SK-N-SH (cell line): ENCODE measurements at regions not wholly inside any gene's neighbourhood (a gene's known extent, or its start where the extent isn't known, plus 50 kb on each side); places are given as distances from the start of the nearest gene placed in this dataset.

Source experiments
- CTCF ChIA-PET: fragments of 300-600, 350-600 bp; formaldehyde crosslinking; extraction: SDS; loops from one replicate; lab custom pipeline; 2021; lab: Yijun Ruan, JAX
- POLR2A ChIA-PET: fragments of 350-600 bp; sonication (Branson Sonifier 250); formaldehyde crosslinking; extraction: SDS; loops from one replicate; lab custom pipeline; 2020; ENCODE audit warnings: antibody characterized with exemption, inconsistent platforms; lab: Yijun Ruan, JAX
- DNase-seq: peaks from one replicate; pipeline ENCODE4 v3.0.0; 2012
- H2AFZ ChIP-seq: fragments of 200-600 bp; sonication (generic); 2 replicates; pipeline ENCODE4 v1.8.1; 2016; ENCODE audit warnings: antibody characterized with exemption, mild to moderate bottlenecking, low read depth
- H3F3A ChIP-seq: fragments of 200-600 bp; sonication (generic); replicated peaks from 2 replicates; pipeline ENCODE3; 2016; ENCODE audit warnings: antibody characterized with exemption, mild to moderate bottlenecking; ENCODE audit not compliant: insufficient read depth
- H3K27ac ChIP-seq, 2 experiments: fragments of 200-500 bp in 1 of 2; fragments of 200-600 bp in 1 of 2; sonication (Bioruptor generic) in 1 of 2; sonication (generic), shearing (Covaris generic) in 1 of 2; 2 replicates each; pipeline versions ENCODE4 v1.5.1 to v1.6.1; 2014 to 2016; ENCODE audit warnings: low read depth in 2 of 2, inconsistent platforms in 1 of 2, low read length in 1 of 2, mild to moderate bottlenecking in 1 of 2, mixed read lengths in 1 of 2
- H3K27me3 ChIP-seq: fragments of 200-600 bp; sonication (generic), shearing (Covaris generic); 2 replicates; pipeline ENCODE4 v1.6.1; 2016; ENCODE audit warnings: mixed run types; ENCODE audit not compliant: insufficient read depth
- H3K36me3 ChIP-seq, 2 experiments: fragments of 200-500 bp in 1 of 2; fragments of 200-600 bp in 1 of 2; sonication (Bioruptor generic) in 1 of 2; sonication (generic) in 1 of 2; replicated peaks in 1 of 2; 2 replicates each; pipeline versions ENCODE3 to v1.5.1; 2014 to 2016; ENCODE audit warnings: low read length in 1 of 2, mild to moderate bottlenecking in 1 of 2; ENCODE audit not compliant: insufficient read depth in 2 of 2, control insufficient read depth in 1 of 2
- H3K4me1 ChIP-seq, 2 experiments: fragments of 200-500 bp in 1 of 2; fragments of 200-600 bp in 1 of 2; sonication (Bioruptor generic) in 1 of 2; sonication (generic), shearing (Covaris generic) in 1 of 2; 2 replicates each; pipeline versions ENCODE4 v1.5.1 to v1.6.1; 2014 to 2016; ENCODE audit warnings: low read depth in 1 of 2, low read length in 1 of 2, mixed run types in 1 of 2; ENCODE audit not compliant: insufficient read depth in 2 of 2, control insufficient read depth in 1 of 2
- H3K4me2 ChIP-seq: fragments of 200-600 bp; sonication (generic), shearing (Covaris generic); 2 replicates; pipeline ENCODE4 v1.6.1; 2017; ENCODE audit warnings: mixed run types
- H3K4me3 ChIP-seq, 2 experiments: fragments of 200-500 bp in 1 of 2; fragments of 200-600 bp in 1 of 2; sonication (Bioruptor generic) in 1 of 2; sonication (generic), shearing (Covaris generic) in 1 of 2; 2 replicates each; pipeline versions ENCODE4 v1.5.1 to v1.8.1; 2014 to 2016; ENCODE audit warnings: low read depth in 2 of 2, inconsistent platforms in 1 of 2, low read length in 1 of 2, mild to moderate bottlenecking in 1 of 2, mixed read lengths in 1 of 2, moderate library complexity in 1 of 2
- H3K79me2 ChIP-seq: fragments of 200-600 bp; sonication (generic); 2 replicates; pipeline ENCODE4 v1.8.1; 2017; ENCODE audit warnings: mild to moderate bottlenecking; ENCODE audit not compliant: insufficient read depth
- H3K9ac ChIP-seq: fragments of 200-600 bp; sonication (generic); 2 replicates; pipeline ENCODE4 v1.6.1; 2017; ENCODE audit warnings: mixed run types
- H3K9me2 ChIP-seq: fragments of 200-600 bp; sonication (generic); 2 replicates; pipeline ENCODE4 v1.6.1; 2017; ENCODE audit warnings: mixed run types
- H3K9me3 ChIP-seq: fragments of 200-600 bp; sonication (generic); 2 replicates; pipeline ENCODE4 v1.6.1; 2017; ENCODE audit warnings: mixed run types, mild to moderate bottlenecking, moderate library complexity
- H4K20me1 ChIP-seq: fragments of 200-600 bp; sonication (generic); 2 replicates; pipeline ENCODE4 v1.6.1; 2017; ENCODE audit warnings: mild to moderate bottlenecking, mixed run types; ENCODE audit not compliant: insufficient read depth
- CHD2 ChIP-seq: fragments of 150-350 bp; IDR thresholded peaks from 2 replicates; pipeline ENCODE4 v1.6.1; 2018; ENCODE audit warnings: low read length; ENCODE audit not compliant: partially characterized antibody
- ELF1 ChIP-seq: IDR thresholded peaks from 2 replicates; pipeline ENCODE4 v1.4.0; 2012
- FOXM1 ChIP-seq: IDR thresholded peaks from 2 replicates; pipeline ENCODE4 v1.4.0; 2012; ENCODE audit warnings: low read depth, mild to moderate bottlenecking
- GABPA ChIP-seq: IDR thresholded peaks from 2 replicates; pipeline ENCODE4 v1.4.0; 2012; ENCODE audit warnings: low read depth, mild to moderate bottlenecking
- MEF2A ChIP-seq: IDR thresholded peaks from 2 replicates; pipeline ENCODE4 v1.4.0; 2012; ENCODE audit warnings: low read depth, borderline replicate concordance
- NFIC ChIP-seq: IDR thresholded peaks from 2 replicates; pipeline ENCODE4 v1.4.0; 2012; ENCODE audit warnings: borderline replicate concordance
- NRF1 ChIP-seq: IDR thresholded peaks from 2 replicates; pipeline ENCODE4 v1.6.1; 2012; ENCODE audit warnings: low read depth, mild to moderate bottlenecking, low read length
- POLR2AphosphoS5 ChIP-seq: IDR thresholded peaks from 2 replicates; pipeline ENCODE4 v1.6.1; 2012; ENCODE audit warnings: low read depth, low read length
- RAD21 ChIP-seq: IDR thresholded peaks from 2 replicates; pipeline ENCODE4 v1.6.1; 2012; ENCODE audit warnings: mild to moderate bottlenecking, low read length
- RCOR1 ChIP-seq: fragments of 150-350 bp; IDR thresholded peaks from 2 replicates; pipeline ENCODE4 v1.6.1; 2017; ENCODE audit warnings: antibody characterized with exemption, low read length
- RFX5 ChIP-seq: IDR thresholded peaks from 2 replicates; pipeline ENCODE4 v1.6.1; 2012; ENCODE audit warnings: mild to moderate bottlenecking, improper control_type of control experiment, low read length
- SMC3 ChIP-seq: IDR thresholded peaks from 2 replicates; pipeline ENCODE4 v1.6.1; 2012; ENCODE audit warnings: low read depth, low read length, improper control_type of control experiment
- USF1 ChIP-seq: IDR thresholded peaks from 2 replicates; pipeline ENCODE4 v1.4.0; 2012; ENCODE audit warnings: low read depth, borderline replicate concordance
- YY1 ChIP-seq: IDR thresholded peaks from 2 replicates; pipeline ENCODE4 v1.4.0; 2012; ENCODE audit warnings: low read depth, mild to moderate bottlenecking
- WGBS: methylation state at CpG from one replicate; pipeline ENCODE4 v1.1.6; 2017; ENCODE audit warnings: low lambda C conversion rate; 5-methylcytosine and 5-hydroxymethylcytosine counted together
- TF ChIP-seq, protein P1 (sequence below): IDR thresholded peaks from 2 replicates; pipeline ENCODE4 v1.6.1; 2012; ENCODE audit warnings: mild to moderate bottlenecking, low read depth, low read length, moderate library complexity
- TF ChIP-seq, protein P2 (sequence below): IDR thresholded peaks from 2 replicates; pipeline ENCODE4 v1.4.0; 2012; ENCODE audit warnings: low read depth, borderline replicate concordance

- Histone ChIP-seq H3K4me1 (no peaks in the 10 kb centered on the region), H2AFZ (no peak overlapping the region), H3K36me3 (no peaks in the 10 kb centered on the region), H3K27me3 (no peaks in the 10 kb centered on the region), H3F3A (no peaks in the 10 kb centered on the region), H3K9me3 (no peaks in the 10 kb centered on the region), H3K4me2 (no peak overlapping the region), H3K27ac (no peak overlapping the region), H3K4me3 (no peak overlapping the region), H4K20me1 (no peaks in the 10 kb centered on the region), H3K79me2 (no peaks in the 10 kb centered on the region), H3K9me2 (no peaks in the 10 kb centered on the region), H3K9ac (no peak overlapping the region)
- POLR2A ChIA-PET, result no interaction called here
- no peak for DNase-seq
- TF ChIP-seq, protein P1, sequence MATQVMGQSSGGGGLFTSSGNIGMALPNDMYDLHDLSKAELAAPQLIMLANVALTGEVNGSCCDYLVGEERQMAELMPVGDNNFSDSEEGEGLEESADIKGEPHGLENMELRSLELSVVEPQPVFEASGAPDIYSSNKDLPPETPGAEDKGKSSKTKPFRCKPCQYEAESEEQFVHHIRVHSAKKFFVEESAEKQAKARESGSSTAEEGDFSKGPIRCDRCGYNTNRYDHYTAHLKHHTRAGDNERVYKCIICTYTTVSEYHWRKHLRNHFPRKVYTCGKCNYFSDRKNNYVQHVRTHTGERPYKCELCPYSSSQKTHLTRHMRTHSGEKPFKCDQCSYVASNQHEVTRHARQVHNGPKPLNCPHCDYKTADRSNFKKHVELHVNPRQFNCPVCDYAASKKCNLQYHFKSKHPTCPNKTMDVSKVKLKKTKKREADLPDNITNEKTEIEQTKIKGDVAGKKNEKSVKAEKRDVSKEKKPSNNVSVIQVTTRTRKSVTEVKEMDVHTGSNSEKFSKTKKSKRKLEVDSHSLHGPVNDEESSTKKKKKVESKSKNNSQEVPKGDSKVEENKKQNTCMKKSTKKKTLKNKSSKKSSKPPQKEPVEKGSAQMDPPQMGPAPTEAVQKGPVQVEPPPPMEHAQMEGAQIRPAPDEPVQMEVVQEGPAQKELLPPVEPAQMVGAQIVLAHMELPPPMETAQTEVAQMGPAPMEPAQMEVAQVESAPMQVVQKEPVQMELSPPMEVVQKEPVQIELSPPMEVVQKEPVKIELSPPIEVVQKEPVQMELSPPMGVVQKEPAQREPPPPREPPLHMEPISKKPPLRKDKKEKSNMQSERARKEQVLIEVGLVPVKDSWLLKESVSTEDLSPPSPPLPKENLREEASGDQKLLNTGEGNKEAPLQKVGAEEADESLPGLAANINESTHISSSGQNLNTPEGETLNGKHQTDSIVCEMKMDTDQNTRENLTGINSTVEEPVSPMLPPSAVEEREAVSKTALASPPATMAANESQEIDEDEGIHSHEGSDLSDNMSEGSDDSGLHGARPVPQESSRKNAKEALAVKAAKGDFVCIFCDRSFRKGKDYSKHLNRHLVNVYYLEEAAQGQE, result no peak
- TF ChIP-seq FOXM1 (no peak), RFX5 (no peak), YY1 (no peak), CHD2 (no peak), ELF1 (no peak), MEF2A (no peak), USF1 (no peak), NFIC (no peak), GABPA (no peak)
- CTCF ChIA-PET, result no interaction called here
These were observed 1157.6 kb upstream of the CELF2 start for GRCh38 chr10:9860045-9860444.

- TF ChIP-seq RAD21 (no peak), NFIC (no peak), ELF1 (no peak), POLR2AphosphoS5 (no peak), SMC3 (no peak), CHD2 (no peak), GABPA (no peak), RCOR1 (no peak), NRF1 (no peak)
- TF ChIP-seq, protein P2, sequence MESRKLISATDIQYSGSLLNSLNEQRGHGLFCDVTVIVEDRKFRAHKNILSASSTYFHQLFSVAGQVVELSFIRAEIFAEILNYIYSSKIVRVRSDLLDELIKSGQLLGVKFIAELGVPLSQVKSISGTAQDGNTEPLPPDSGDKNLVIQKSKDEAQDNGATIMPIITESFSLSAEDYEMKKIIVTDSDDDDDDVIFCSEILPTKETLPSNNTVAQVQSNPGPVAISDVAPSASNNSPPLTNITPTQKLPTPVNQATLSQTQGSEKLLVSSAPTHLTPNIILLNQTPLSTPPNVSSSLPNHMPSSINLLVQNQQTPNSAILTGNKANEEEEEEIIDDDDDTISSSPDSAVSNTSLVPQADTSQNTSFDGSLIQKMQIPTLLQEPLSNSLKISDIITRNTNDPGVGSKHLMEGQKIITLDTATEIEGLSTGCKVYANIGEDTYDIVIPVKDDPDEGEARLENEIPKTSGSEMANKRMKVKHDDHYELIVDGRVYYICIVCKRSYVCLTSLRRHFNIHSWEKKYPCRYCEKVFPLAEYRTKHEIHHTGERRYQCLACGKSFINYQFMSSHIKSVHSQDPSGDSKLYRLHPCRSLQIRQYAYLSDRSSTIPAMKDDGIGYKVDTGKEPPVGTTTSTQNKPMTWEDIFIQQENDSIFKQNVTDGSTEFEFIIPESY, result no peak
- POLR2A ChIA-PET, result no interaction called here
- Histone ChIP-seq H3K4me3 (no peak overlapping the region), H3K9me2 (no peaks in the 10 kb centered on the region), H3K27me3 (no peaks in the 10 kb centered on the region), H3K4me2 (no peak overlapping the region), H4K20me1 (no peaks in the 10 kb centered on the region), H3F3A (no peaks in the 10 kb centered on the region), H3K36me3 (peaks cover 0 to 3% of the 10 kb centered on the region in 2 experiments), H3K9ac (no peak overlapping the region), H2AFZ (no peak overlapping the region), H3K9me3 (no peaks in the 10 kb centered on the region), H3K4me1 (no peaks in the 10 kb centered on the region), H3K79me2 (no peaks in the 10 kb centered on the region), H3K27ac (no peak overlapping the region)
- WGBS, result 49% methylated on average over 9 of the region's 9 CpGs
- DNase-seq, result no peak
- CTCF ChIA-PET, result interaction anchor here (1.0 to 1.6 kb wide), 2 partner anchors 11 to 521 kb away, joined by 3 read pairs; no protein-coding TSS in a partner anchor
These were observed 1154.0 kb upstream of the CELF2 start for GRCh38 chr10:9863559-9864121.
